SH-SY5Y (cell line): ENCODE measurements at regions not wholly inside any gene's neighbourhood (a gene's known extent, or its start where the extent isn't known, plus 50 kb on each side); places are given as distances from the start of the nearest gene placed in this dataset.

Source experiments
- GATA2 ChIP-seq: IDR thresholded peaks from 2 replicates; pipeline ENCODE4 v1.6.1; 2011; ENCODE audit warnings: mild to moderate bottlenecking, low read depth, low read length
- GATA3 ChIP-seq: IDR thresholded peaks from 2 replicates; pipeline ENCODE4 v1.6.1; 2011; ENCODE audit warnings: low read depth, mild to moderate bottlenecking, low read length, moderate library complexity

GRCh38 chr1:221796700-221797099 lies 54.8 kb upstream of the DUSP10 start:
- TF ChIP-seq GATA3 (no peak), GATA2 (no peak)
